ENCODE measurements at regions not wholly inside any gene's neighbourhood (a gene's known extent, or its start where the extent isn't known, plus 50 kb on each side); places are given as distances from the start of the nearest gene placed in this dataset.

- DNase-seq (ENCODE audit: insufficient read length, low spot score) (no peak), FAIRE-seq (no peak)
Measured at GRCh38 chrX:43148305-43148704, 370.3 kb upstream of the PPP1R2C start.

GRCh38 chrX:43165343-43165920, 387.5 kb upstream of the PPP1R2C start:
- TF ChIP-seq POLR2A (IDR thresholded peaks at IDR 0.05; ENCODE audit: low read depth, low read length): no peak
- FAIRE-seq: no peak

More at GRCh38 chrX:43148305-43148704, 370.3 kb upstream of the PPP1R2C start:
- no peak for TF ChIP-seq POLR2A (IDR thresholded peaks at IDR 0.05; ENCODE audit: low read depth, low read length)

GRCh38 chrX:43166874-43167273, 388.9 kb upstream of the PPP1R2C start:
- DNase-seq (ENCODE audit: insufficient read length, low spot score) (no peak), FAIRE-seq (no peak)
- no peak for TF ChIP-seq POLR2A (IDR thresholded peaks at IDR 0.05; ENCODE audit: low read depth, low read length)

More at GRCh38 chrX:43165343-43165920, 387.5 kb upstream of the PPP1R2C start:
- DNase-seq (ENCODE audit: insufficient read length, low spot score): no peak

GRCh38 chrX:43175434-43175833, 397.5 kb upstream of the PPP1R2C start:
- no peak for DNase-seq (ENCODE audit: insufficient read length, low spot score)
- no peak for TF ChIP-seq POLR2A (IDR thresholded peaks at IDR 0.05; ENCODE audit: low read depth, low read length)
- no peak for FAIRE-seq

GRCh38 chrX:43176686-43177085, 398.7 kb upstream of the PPP1R2C start:
- no peak for FAIRE-seq
- TF ChIP-seq POLR2A (IDR thresholded peaks at IDR 0.05; ENCODE audit: low read depth, low read length): no peak
- DNase-seq (ENCODE audit: insufficient read length, low spot score): no peak

- FAIRE-seq (no peak), DNase-seq (ENCODE audit: insufficient read length, low spot score) (no peak)
- no peak for TF ChIP-seq POLR2A (IDR thresholded peaks at IDR 0.05; ENCODE audit: low read depth, low read length)
Measured at GRCh38 chrX:43188296-43188695, 410.3 kb upstream of the PPP1R2C start.

- DNase-seq (ENCODE audit: insufficient read length, low spot score): no peak
- no peak for FAIRE-seq
- TF ChIP-seq POLR2A (IDR thresholded peaks at IDR 0.05; ENCODE audit: low read depth, low read length): no peak
Measured at GRCh38 chrX:43211570-43211969, 433.6 kb upstream of the PPP1R2C start.

- TF ChIP-seq POLR2A (IDR thresholded peaks at IDR 0.05; ENCODE audit: low read depth, low read length): no peak
- no peak for DNase-seq (ENCODE audit: insufficient read length, low spot score)
- no peak for FAIRE-seq
Measured at GRCh38 chrX:43218198-43218597, 437.9 kb upstream of the MAOA start.

- no peak for FAIRE-seq
- no peak for DNase-seq (ENCODE audit: insufficient read length, low spot score)
- no peak for TF ChIP-seq POLR2A (IDR thresholded peaks at IDR 0.05; ENCODE audit: low read depth, low read length)
Measured at GRCh38 chrX:43224496-43224895, 431.6 kb upstream of the MAOA start.

GRCh38 chrX:43225626-43226328, 430.3 kb upstream of the MAOA start:
- FAIRE-seq (no peak), DNase-seq (ENCODE audit: insufficient read length, low spot score) (no peak)
- TF ChIP-seq POLR2A (IDR thresholded peaks at IDR 0.05; ENCODE audit: low read depth, low read length): no peak

GRCh38 chrX:43238461-43238945, 417.6 kb upstream of the MAOA start:
- no peak for DNase-seq (ENCODE audit: insufficient read length, low spot score)
- no peak for TF ChIP-seq POLR2A (IDR thresholded peaks at IDR 0.05; ENCODE audit: low read depth, low read length)
- no peak for FAIRE-seq

- DNase-seq (ENCODE audit: insufficient read length, low spot score): no peak
- FAIRE-seq: no peak
- TF ChIP-seq POLR2A (IDR thresholded peaks at IDR 0.05; ENCODE audit: low read depth, low read length): no peak
Measured at GRCh38 chrX:43239356-43239755, 416.7 kb upstream of the MAOA start.

- DNase-seq (ENCODE audit: insufficient read length, low spot score) (no peak), FAIRE-seq (no peak)
- no peak for TF ChIP-seq POLR2A (IDR thresholded peaks at IDR 0.05; ENCODE audit: low read depth, low read length)
Measured at GRCh38 chrX:43255596-43255995, 400.5 kb upstream of the MAOA start.

- no peak for TF ChIP-seq POLR2A (IDR thresholded peaks at IDR 0.05; ENCODE audit: low read depth, low read length)
- FAIRE-seq (no peak), DNase-seq (ENCODE audit: insufficient read length, low spot score) (no peak)
Measured at GRCh38 chrX:43266487-43266886, 389.6 kb upstream of the MAOA start.

- FAIRE-seq (no peak), DNase-seq (ENCODE audit: insufficient read length, low spot score) (no peak)
- TF ChIP-seq POLR2A (IDR thresholded peaks at IDR 0.05; ENCODE audit: low read depth, low read length): no peak
Measured at GRCh38 chrX:43267652-43268051, 388.4 kb upstream of the MAOA start.

All from H54 (cell line).